ENCODE measurements at regions not wholly inside any gene's neighbourhood (a gene's known extent, or its start where the extent isn't known, plus 50 kb on each side); places are given as distances from the start of the nearest gene placed in this dataset.
"Not testable (repeated sequence)": the region's sequence is repeated elsewhere in the genome, so short reads cannot be mapped to it uniquely, and the experiment has no call there.

- TF ChIP-seq REST (IDR thresholded peaks at IDR 0.05; ENCODE audit: insufficient read depth in 1 of 2, low read depth in 2 of 2, low read length in 1 of 2); CTCF (IDR thresholded peaks at IDR 0.05); POLR2AphosphoS5 (IDR thresholded peaks at IDR 0.05; ENCODE audit: low read depth, low read length); TCF7L2 (IDR thresholded peaks at IDR 0.05; ENCODE audit: low read depth, low read length); SIN3A (IDR thresholded peaks at IDR 0.05; ENCODE audit: borderline replicate concordance, insufficient read depth, low read depth, low read length): not testable (repeated sequence)
These were observed 68.7 kb upstream of the SLC44A3 start for GRCh38 chr1:94751483-94751882.
